Transverse colon (tissue), 4 donors: ENCODE measurements at regions not wholly inside any gene's neighbourhood (a gene's known extent, or its start where the extent isn't known, plus 50 kb on each side); places are given as distances from the start of the nearest gene placed in this dataset.

Experiments used
- EP300 ChIP-seq: sonication (generic); formaldehyde crosslinking; IDR thresholded peaks from one replicate; pipeline ENCODE4 v1.6.1; 2017; ENCODE audit warnings: antibody characterized with exemption, low read depth
- POLR2A ChIP-seq: fragments of 450-650 bp; IDR thresholded peaks from one replicate; pipeline ENCODE4 v1.6.1; 2016; ENCODE audit warnings: antibody characterized with exemption, mild to moderate bottlenecking, moderate library complexity
- POLR2AphosphoS5 ChIP-seq, 3 donors: sonication (generic); formaldehyde crosslinking; IDR thresholded peaks; one replicate each; pipeline ENCODE4 v1.6.1; 2016; ENCODE audit warnings: antibody characterized with exemption in 3 of 3
- TF ChIP-seq, protein P1 (sequence below), 5 experiments: fragments of 200-600 bp in 3 of 5; fragments of 450-650 bp in 2 of 5; sonication (generic) in 3 of 5; IDR thresholded peaks; 1 replicate in 2 of 5; 2 replicates in 3 of 5; pipeline ENCODE4 v1.5.1; 2016 to 2017; ENCODE audit warnings: antibody characterized with exemption in 5 of 5, inconsistent platforms in 3 of 5, mild to moderate bottlenecking in 2 of 5, moderate library complexity in 1 of 5

DNA sequence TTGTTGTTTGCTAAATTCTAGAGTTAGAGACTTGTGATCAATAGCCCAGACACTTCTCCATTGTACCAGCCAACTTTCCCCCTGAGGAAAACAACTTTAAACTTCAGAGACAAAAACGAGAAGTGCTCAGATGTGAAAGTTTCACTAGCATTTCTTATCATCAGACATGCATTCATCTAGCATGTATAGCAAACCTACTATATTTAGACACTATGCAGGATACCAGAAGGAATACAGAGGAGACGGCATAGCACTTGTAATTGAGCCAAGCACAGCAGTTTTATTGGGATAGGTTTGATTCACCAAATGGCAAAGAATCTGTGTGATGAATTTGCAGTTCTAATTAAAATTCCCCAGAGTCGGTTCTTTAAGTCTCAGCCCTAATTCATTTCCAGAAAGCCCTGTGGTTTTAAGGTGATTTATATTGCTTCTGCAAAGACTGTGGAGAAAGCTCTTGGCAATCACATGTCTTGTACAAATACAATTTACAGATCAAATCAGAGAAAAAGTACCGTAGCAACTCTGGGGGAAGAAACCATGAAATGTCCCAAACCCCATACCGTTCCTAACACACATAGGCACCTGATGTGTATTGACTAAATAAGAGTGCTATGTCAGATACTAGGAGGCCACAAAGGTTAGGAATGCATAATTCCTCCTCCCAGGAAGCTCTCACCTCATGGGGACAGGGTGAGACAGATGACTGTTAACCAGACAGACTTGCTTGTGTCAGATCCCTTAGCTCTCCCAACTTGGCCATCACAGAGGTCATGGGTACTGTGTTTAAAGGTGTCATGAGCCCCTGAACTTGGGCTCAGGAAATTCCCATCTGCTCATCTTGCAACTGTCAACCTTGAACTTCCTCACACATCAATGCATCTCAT, 69.6 kb upstream of the KRAS start:
- TF ChIP-seq POLR2A (no peak), POLR2AphosphoS5 (IDR thresholded peaks at IDR 0.05) (no peak), EP300 (no peak)
- TF ChIP-seq, protein P1, sequence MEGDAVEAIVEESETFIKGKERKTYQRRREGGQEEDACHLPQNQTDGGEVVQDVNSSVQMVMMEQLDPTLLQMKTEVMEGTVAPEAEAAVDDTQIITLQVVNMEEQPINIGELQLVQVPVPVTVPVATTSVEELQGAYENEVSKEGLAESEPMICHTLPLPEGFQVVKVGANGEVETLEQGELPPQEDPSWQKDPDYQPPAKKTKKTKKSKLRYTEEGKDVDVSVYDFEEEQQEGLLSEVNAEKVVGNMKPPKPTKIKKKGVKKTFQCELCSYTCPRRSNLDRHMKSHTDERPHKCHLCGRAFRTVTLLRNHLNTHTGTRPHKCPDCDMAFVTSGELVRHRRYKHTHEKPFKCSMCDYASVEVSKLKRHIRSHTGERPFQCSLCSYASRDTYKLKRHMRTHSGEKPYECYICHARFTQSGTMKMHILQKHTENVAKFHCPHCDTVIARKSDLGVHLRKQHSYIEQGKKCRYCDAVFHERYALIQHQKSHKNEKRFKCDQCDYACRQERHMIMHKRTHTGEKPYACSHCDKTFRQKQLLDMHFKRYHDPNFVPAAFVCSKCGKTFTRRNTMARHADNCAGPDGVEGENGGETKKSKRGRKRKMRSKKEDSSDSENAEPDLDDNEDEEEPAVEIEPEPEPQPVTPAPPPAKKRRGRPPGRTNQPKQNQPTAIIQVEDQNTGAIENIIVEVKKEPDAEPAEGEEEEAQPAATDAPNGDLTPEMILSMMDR (IDR thresholded peaks at IDR 0.05) = no peak
